Erythroblast (primary cell): ENCODE measurements at regions not wholly inside any gene's neighbourhood (a gene's known extent, or its start where the extent isn't known, plus 50 kb on each side); places are given as distances from the start of the nearest gene placed in this dataset.

ENCODE experiments used
- GATA1 ChIP-seq: IDR thresholded peaks from 2 replicates; pipeline ENCODE4 v1.6.1; 2011; ENCODE audit warnings: low read depth, mild to moderate bottlenecking, control low read depth, low read length, moderate library complexity
- POLR2A ChIP-seq: IDR thresholded peaks from 2 replicates; pipeline ENCODE4 v1.6.1; 2011; ENCODE audit warnings: mild to moderate bottlenecking, low read length

GRCh38 chr13:99653526-99653925, 152.3 kb downstream of the TM9SF2 start:
- TF ChIP-seq POLR2A (no peak), GATA1 (no peak)
